CD4-positive, CD25-positive, alpha-beta regulatory T cell (primary cell): ENCODE measurements at regions not wholly inside any gene's neighbourhood (a gene's known extent, or its start where the extent isn't known, plus 50 kb on each side); places are given as distances from the start of the nearest gene placed in this dataset.

Experiments used
- ATAC-seq, 2 donors: fragments of 150-1000 bp; cut with Tn5 transposase; one replicate each; pipeline ENCODE4 v1.10.0; 2021; ENCODE audit warnings: low read depth in 2 of 2, moderate number of reproducible peaks in 2 of 2, moderate library complexity in 1 of 2
- DNase-seq, 3 donors: peaks; one replicate each; pipeline versions ENCODE4 v3.0.0 to v3.0.0-alpha.2; 2012 to 2022; ENCODE audit warnings: mixed read lengths in 1 of 3
- H3K27ac ChIP-seq: one replicate; pipeline ENCODE4 v1.7.0; 2013; ENCODE audit warnings: mild to moderate bottlenecking, low read length; ENCODE audit not compliant: insufficient read depth, poor library complexity, severe bottlenecking
- H3K27me3 ChIP-seq: one replicate; pipeline ENCODE4 v1.7.0; 2013; ENCODE audit warnings: low read length; ENCODE audit not compliant: control insufficient read depth, insufficient read depth
- H3K36me3 ChIP-seq: one replicate; pipeline ENCODE4 v1.7.0; 2013; ENCODE audit warnings: mild to moderate bottlenecking, low read length, moderate library complexity; ENCODE audit not compliant: control insufficient read depth, insufficient read depth
- H3K4me1 ChIP-seq: 2 replicates; pipeline ENCODE4 v1.7.0; 2013; ENCODE audit warnings: mild to moderate bottlenecking, low read length; ENCODE audit not compliant: insufficient read depth, control insufficient read depth, poor library complexity, severe bottlenecking
- H3K4me3 ChIP-seq: one replicate; pipeline ENCODE4 v1.7.0; 2013; ENCODE audit warnings: low read depth, mild to moderate bottlenecking, low read length, moderate library complexity
- H3K9me3 ChIP-seq, 2 experiments: 1 replicate in 1 of 2; 2 replicates in 1 of 2; pipeline ENCODE4 v1.7.0; 2013; ENCODE audit warnings: low read length in 2 of 2, mild to moderate bottlenecking in 1 of 2, moderate library complexity in 1 of 2; ENCODE audit not compliant: control insufficient read depth in 2 of 2
- H3K27ac Mint-ChIP-seq, 3 donors: one replicate each; pipeline ENCODE4 v1.8.0; 2020 to 2022; ENCODE audit warnings: mild to moderate bottlenecking in 3 of 3, mixed read lengths in 3 of 3, moderate library complexity in 2 of 3
- H3K27me3 Mint-ChIP-seq: one replicate; pipeline ENCODE4 v1.8.0; 2022; ENCODE audit warnings: mild to moderate bottlenecking, mixed read lengths
- H3K36me3 Mint-ChIP-seq: one replicate; pipeline ENCODE4 v1.8.0; 2020; ENCODE audit warnings: mixed read lengths
- H3K4me1 Mint-ChIP-seq, 4 donors: one replicate each; pipeline ENCODE4 v1.8.0; 2020 to 2022; ENCODE audit warnings: mixed read lengths in 4 of 4, mild to moderate bottlenecking in 1 of 4
- H3K4me3 Mint-ChIP-seq, 4 donors: one replicate each; pipeline ENCODE4 v1.8.0; 2020 to 2022; ENCODE audit warnings: mild to moderate bottlenecking in 4 of 4, mixed read lengths in 4 of 4, moderate library complexity in 3 of 4
- H3K9me3 Mint-ChIP-seq, 7 donors: one replicate each; pipeline ENCODE4 v1.8.0; 2020 to 2022; ENCODE audit warnings: mixed read lengths in 7 of 7, mild to moderate bottlenecking in 3 of 7, moderate library complexity in 2 of 7

DNA sequence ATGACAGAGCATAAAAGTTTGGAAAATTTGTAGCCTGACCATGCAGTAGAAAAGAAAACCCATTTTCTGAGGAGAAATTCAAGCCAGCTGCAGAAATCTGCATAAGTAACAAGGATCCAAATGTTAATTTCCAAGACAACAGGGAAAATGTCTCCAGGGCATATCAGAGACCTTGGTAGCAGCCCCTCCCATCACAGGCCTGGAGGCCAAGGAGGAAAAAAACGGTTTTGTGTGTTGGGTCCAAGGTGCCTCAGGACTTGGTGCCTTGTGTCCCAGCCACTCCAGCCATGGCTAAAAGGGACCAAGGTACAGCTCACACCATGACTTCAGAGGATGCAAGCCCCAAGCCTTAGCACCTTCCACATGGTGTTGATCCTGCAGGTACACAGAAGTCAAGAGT is 324.4 kb downstream of the ETAA1 start:
- Mint-ChIP-seq H3K4me1 (no peaks in the 10 kb centered on the region), H3K9me3 (peaks cover 0 to 5% (median 0%) of the 10 kb centered on the region in 7 donors)
- DNase-seq: no peak

DNA sequence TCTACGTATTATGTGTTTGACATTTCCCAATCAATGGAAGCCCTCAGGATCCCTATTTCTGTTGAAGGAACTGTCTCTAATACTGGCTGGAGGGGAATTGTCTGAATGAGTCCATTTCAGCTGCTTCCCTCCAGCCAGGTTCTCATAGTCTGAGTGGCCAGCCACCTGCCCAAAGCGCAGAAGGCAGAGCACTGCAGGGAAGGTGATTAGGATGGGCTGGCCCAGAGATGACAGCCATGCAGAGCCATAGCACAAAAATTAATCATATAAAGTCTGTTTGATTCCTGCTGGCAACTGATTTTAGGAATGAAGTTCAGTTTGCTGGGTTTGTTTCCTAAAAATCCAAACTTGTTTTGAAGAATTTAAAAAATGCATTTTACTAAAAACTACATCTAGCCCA is 327.1 kb downstream of the ETAA1 start:
- DNase-seq (no peak), ATAC-seq (no peak)
- no peaks in the 10 kb centered on the region for H3K27me3 ChIP-seq
- Mint-ChIP-seq H3K4me3 (no peak overlapping the region), H3K9me3 (peaks cover 0 to 5% (median 0%) of the 10 kb centered on the region in 7 donors), H3K4me1 (no peaks in the 10 kb centered on the region), H3K27me3 (peaks cover 4% of the 10 kb centered on the region), H3K36me3 (no peaks in the 10 kb centered on the region), H3K27ac (no peak overlapping the region)
- H3K4me3 ChIP-seq: no peak overlapping the region
- peaks cover 0 to 3% of the 10 kb centered on the region in 2 experiments for H3K9me3 ChIP-seq
- H3K36me3 ChIP-seq: no peaks in the 10 kb centered on the region
- H3K4me1 ChIP-seq: no peaks in the 10 kb centered on the region
- H3K27ac ChIP-seq: no peak overlapping the region

More for the DNA sequence above, 324.4 kb downstream of the ETAA1 start:
- no peak overlapping the region for H3K4me3 Mint-ChIP-seq
- no peaks in the 10 kb centered on the region for H3K4me1 ChIP-seq
- H3K9me3 ChIP-seq: peaks cover 0 to 3% of the 10 kb centered on the region in 2 experiments
- no peaks in the 10 kb centered on the region for H3K27me3 ChIP-seq
- H3K27ac Mint-ChIP-seq: no peak overlapping the region
- H3K36me3 Mint-ChIP-seq: no peaks in the 10 kb centered on the region
- no peak overlapping the region for H3K4me3 ChIP-seq
- no peak overlapping the region for H3K27ac ChIP-seq
- H3K27me3 Mint-ChIP-seq: peaks cover 4% of the 10 kb centered on the region
- no peaks in the 10 kb centered on the region for H3K36me3 ChIP-seq
- no peak for ATAC-seq

DNA sequence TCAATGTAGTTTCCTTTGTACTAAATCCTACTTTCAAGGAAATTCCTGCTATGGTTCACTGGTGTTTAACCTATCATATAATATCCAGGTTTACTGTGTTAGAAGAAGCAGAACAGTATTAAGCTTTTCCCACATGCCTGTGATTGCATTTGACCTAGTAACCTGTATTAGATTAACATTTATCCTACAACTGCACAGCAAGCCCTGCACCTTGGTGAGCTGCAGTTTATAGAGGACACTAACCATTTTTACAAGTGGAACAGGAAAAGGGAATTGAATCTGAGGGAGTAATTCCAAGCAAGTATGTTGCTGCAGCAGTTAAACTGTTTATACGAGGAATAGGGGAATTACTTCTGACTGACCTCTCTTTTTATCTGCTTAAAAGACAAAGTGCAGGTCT is 328.6 kb downstream of the ETAA1 start:
- Histone ChIP-seq H3K36me3 (no peaks in the 10 kb centered on the region), H3K27me3 (no peaks in the 10 kb centered on the region), H3K4me1 (no peaks in the 10 kb centered on the region), H3K9me3 (peaks cover 0 to 3% of the 10 kb centered on the region in 2 experiments), H3K27ac (no peak overlapping the region), H3K4me3 (no peak overlapping the region)
- Mint-ChIP-seq H3K4me1 (no peaks in the 10 kb centered on the region), H3K27ac (no peak overlapping the region), H3K36me3 (no peaks in the 10 kb centered on the region), H3K9me3 (peaks cover 0 to 5% (median 0%) of the 10 kb centered on the region in 7 donors), H3K27me3 (peaks cover 4% of the 10 kb centered on the region), H3K4me3 (no peak overlapping the region)
- DNase-seq (no peak), ATAC-seq (no peak)

DNA sequence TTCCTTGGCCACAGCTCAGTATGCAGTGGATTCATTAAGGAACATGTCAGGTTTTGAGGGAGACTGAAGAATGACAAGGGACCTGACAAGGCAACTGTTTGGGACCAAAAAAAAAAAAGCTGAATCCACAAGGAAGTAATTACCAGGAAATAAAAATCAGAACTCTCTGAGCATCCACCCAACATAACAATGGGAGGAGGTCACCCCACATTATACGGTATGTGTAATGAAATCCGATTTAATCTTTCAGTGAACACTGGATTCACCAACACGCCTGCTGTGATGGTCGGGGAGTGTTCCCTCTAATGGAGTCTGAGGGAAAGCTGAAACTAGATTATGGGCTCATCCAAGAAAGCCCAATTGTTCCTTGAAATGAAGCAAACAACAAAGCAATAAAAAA is 329.3 kb downstream of the ETAA1 start:
- no peaks in the 10 kb centered on the region for H3K36me3 Mint-ChIP-seq
- no peaks in the 10 kb centered on the region for H3K4me1 Mint-ChIP-seq
- no peaks in the 10 kb centered on the region for H3K27me3 ChIP-seq
- H3K36me3 ChIP-seq: no peaks in the 10 kb centered on the region
- no peak overlapping the region for H3K27ac Mint-ChIP-seq
- no peak overlapping the region for H3K4me3 ChIP-seq
- peaks cover 4% of the 10 kb centered on the region for H3K27me3 Mint-ChIP-seq
- H3K9me3 ChIP-seq: no peaks in the 10 kb centered on the region
- peaks cover 0 to 2% (median 0%) of the 10 kb centered on the region in 7 donors for H3K9me3 Mint-ChIP-seq
- no peaks in the 10 kb centered on the region for H3K4me1 ChIP-seq
- H3K27ac ChIP-seq: no peak overlapping the region
- no peak overlapping the region for H3K4me3 Mint-ChIP-seq
- DNase-seq (no peak), ATAC-seq (no peak)

DNA sequence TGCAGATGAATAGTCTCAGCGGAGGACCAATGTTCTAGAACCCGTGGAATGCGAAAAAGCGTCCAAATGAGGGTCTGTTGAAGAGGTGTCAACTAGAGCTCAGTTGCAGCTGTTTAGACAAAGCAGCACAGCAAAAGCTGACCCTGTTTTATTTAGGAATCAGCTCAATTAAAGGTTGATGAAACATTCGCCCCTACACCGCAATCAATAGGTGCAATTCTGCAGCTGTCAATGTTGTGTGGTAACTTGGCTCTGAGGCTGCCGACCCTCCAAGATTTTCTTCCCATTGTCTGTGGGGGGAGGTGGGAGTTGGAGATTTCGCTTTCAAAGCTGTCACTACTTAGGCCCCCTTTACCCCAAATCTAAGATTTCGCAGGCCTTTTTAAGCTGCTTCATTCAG is 330.0 kb downstream of the ETAA1 start:
- no peak for DNase-seq
- no peaks in the 10 kb centered on the region for H3K9me3 ChIP-seq
- no peak overlapping the region for H3K27ac ChIP-seq
- no peak overlapping the region for H3K4me3 ChIP-seq
- H3K27ac Mint-ChIP-seq: no peak overlapping the region
- H3K4me3 Mint-ChIP-seq: no peak overlapping the region
- peaks cover 0 to 2% (median 0%) of the 10 kb centered on the region in 7 donors for H3K9me3 Mint-ChIP-seq
- ATAC-seq: no peak
- no peaks in the 10 kb centered on the region for H3K27me3 ChIP-seq
- H3K27me3 Mint-ChIP-seq: peaks cover 4% of the 10 kb centered on the region
- no peaks in the 10 kb centered on the region for H3K4me1 Mint-ChIP-seq
- no peaks in the 10 kb centered on the region for H3K36me3 ChIP-seq
- no peaks in the 10 kb centered on the region for H3K36me3 Mint-ChIP-seq
- H3K4me1 ChIP-seq: no peaks in the 10 kb centered on the region

DNA sequence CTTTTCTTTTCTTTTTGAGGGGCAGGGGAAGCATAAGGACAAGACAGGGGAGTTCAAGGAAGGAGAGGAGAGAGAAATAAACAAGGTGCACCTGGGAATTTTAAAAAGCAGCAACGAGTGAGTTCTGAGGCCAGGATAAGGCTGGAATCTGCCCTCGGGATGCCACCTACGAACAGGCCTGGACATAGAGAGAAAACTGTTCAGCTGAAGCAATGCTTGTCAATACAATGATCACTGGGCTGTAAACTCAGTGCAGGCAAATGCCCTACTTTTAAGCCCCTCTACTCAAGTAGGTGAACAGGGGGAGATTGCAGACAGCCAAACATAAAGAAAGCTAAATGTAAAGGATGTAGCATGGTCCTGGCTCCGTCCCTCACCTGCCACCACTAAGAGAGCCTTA is 330.5 kb downstream of the ETAA1 start:
- Histone ChIP-seq H3K36me3 (no peaks in the 10 kb centered on the region), H3K9me3 (no peaks in the 10 kb centered on the region), H3K4me3 (no peak overlapping the region), H3K27ac (no peak overlapping the region), H3K4me1 (no peaks in the 10 kb centered on the region), H3K27me3 (no peaks in the 10 kb centered on the region)
- no peak overlapping the region for H3K27ac Mint-ChIP-seq
- no peaks in the 10 kb centered on the region for H3K4me1 Mint-ChIP-seq
- H3K9me3 Mint-ChIP-seq: peaks cover 0 to 2% (median 0%) of the 10 kb centered on the region in 7 donors
- DNase-seq: no peak
- H3K27me3 Mint-ChIP-seq: peaks cover 4% of the 10 kb centered on the region
- H3K4me3 Mint-ChIP-seq: no peak overlapping the region
- no peaks in the 10 kb centered on the region for H3K36me3 Mint-ChIP-seq
- no peak for ATAC-seq

DNA sequence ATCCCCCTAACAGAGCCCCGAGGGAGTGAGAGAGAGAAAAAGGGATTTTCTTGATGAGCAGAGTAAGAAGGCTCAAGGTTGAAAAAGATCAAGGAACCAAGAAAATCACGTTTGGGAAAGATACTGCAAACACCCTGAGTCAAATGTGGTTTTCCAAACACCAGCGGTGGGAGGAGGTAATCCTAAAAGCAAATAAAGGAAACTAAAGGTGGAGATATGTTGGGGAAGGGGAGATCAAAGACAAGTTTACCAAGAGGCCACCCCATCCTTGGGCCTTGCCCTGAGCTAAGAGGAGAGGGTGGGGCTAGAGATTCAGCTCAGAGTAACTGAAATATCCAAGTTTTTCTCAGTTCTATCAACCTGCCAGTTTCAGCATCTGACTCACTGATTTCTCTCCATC is 332.3 kb downstream of the ETAA1 start:
- H3K4me1 Mint-ChIP-seq: no peaks in the 10 kb centered on the region
- no peak overlapping the region for H3K4me3 Mint-ChIP-seq
- ATAC-seq: no peak

DNA sequence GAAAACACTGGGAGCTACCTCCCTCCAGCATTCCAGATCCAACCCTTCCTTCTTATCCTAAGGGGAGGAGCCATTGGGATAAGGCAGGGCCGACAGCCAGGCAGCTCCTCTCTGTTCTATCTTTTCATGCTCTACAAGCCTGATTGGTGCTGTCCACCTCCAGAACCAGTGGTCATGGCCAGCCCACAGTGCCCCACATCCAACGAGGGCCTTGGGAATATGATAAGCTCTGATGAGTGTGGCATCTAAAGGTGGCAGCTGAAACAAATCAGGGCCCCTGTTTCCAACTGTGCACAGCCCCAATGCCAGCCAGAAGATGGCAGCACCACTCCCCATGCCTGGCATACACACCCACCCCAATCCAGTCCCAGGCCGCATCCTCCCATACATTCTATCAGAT is 329.3 kb downstream of the C1D start:
- ATAC-seq (no peak), DNase-seq (no peak)
- Mint-ChIP-seq H3K27me3 (no peaks in the 10 kb centered on the region), H3K27ac (no peak overlapping the region), H3K36me3 (no peaks in the 10 kb centered on the region), H3K4me1 (no peaks in the 10 kb centered on the region), H3K4me3 (no peak overlapping the region), H3K9me3 (peaks cover 0 to 3% (median 0%) of the 10 kb centered on the region in 7 donors)
- Histone ChIP-seq H3K36me3 (no peaks in the 10 kb centered on the region), H3K9me3 (no peaks in the 10 kb centered on the region), H3K27me3 (no peaks in the 10 kb centered on the region), H3K4me1 (no peaks in the 10 kb centered on the region), H3K27ac (no peak overlapping the region), H3K4me3 (no peak overlapping the region)

More for the DNA sequence above, 332.3 kb downstream of the ETAA1 start:
- H3K27me3 Mint-ChIP-seq: no peaks in the 10 kb centered on the region
- H3K4me3 ChIP-seq: no peak overlapping the region
- no peaks in the 10 kb centered on the region for H3K27me3 ChIP-seq
- peaks cover 0 to 2% (median 0%) of the 10 kb centered on the region in 7 donors for H3K9me3 Mint-ChIP-seq
- no peaks in the 10 kb centered on the region for H3K36me3 ChIP-seq
- no peak overlapping the region for H3K27ac ChIP-seq
- DNase-seq: no peak
- no peak overlapping the region for H3K27ac Mint-ChIP-seq
- no peaks in the 10 kb centered on the region for H3K9me3 ChIP-seq
- H3K4me1 ChIP-seq: no peaks in the 10 kb centered on the region
- H3K36me3 Mint-ChIP-seq: no peaks in the 10 kb centered on the region
